GM12878 (cell line): ENCODE measurements at regions not wholly inside any gene's neighbourhood (a gene's known extent, or its start where the extent isn't known, plus 50 kb on each side); places are given as distances from the start of the nearest gene placed in this dataset.

Source experiments
- ATAC-seq: fragments of 200-7000 bp; cut with Tn5 transposase; 3 replicates; pipeline ENCODE4 v1.9.1; 2020; ENCODE audit warnings: mild to moderate bottlenecking, moderate library complexity
- BruUV-seq: library from RNA; stranded (reverse); fragments of 400-500 nt; replicated peaks from 2 replicates; lab custom pipeline; 2021; lab: Mats Ljungman, UMichigan
- CTCF ChIA-PET: fragments of 300-600 bp; sonication (Branson Sonifier 250); formaldehyde crosslinking; extraction: SDS; loops from one replicate; lab custom pipeline; 2021; ENCODE audit warnings: inconsistent platforms; lab: Yijun Ruan, JAX
- POLR2A ChIA-PET: fragments of 350-600 bp; formaldehyde crosslinking; extraction: SDS; loops from one replicate; lab custom pipeline; 2021; ENCODE audit warnings: inconsistent platforms; lab: Charles Lee
- RAD21 ChIA-PET: fragments of 300-600 bp; sonication (Branson Sonifier 250); formaldehyde crosslinking; loops from one replicate; lab custom pipeline; 2023; ENCODE audit warnings: antibody characterized with exemption; ENCODE audit not compliant: unreplicated experiment; lab: Charles Lee
- SMC1A ChIA-PET: fragments of 300-600 bp; sonication (Branson Sonifier 250); formaldehyde crosslinking; loops from one replicate; lab custom pipeline; 2023; ENCODE audit not compliant: unreplicated experiment, uncharacterized antibody; lab: Charles Lee
- DNase-seq: peaks from one replicate; pipeline ENCODE4 v3.0.0-alpha.2; 2011; ENCODE audit warnings: low read depth, low spot score
- FAIRE-seq: peaks from 3 replicates; lab custom pipeline; 2011; peaks lifted over from hg19 to GRCh38; lab: Jason Lieb, UNC
- H2AFZ ChIP-seq: 2 replicates; pipeline ENCODE4 v1.6.0; 2011; ENCODE audit warnings: low read depth, low read length, control low read depth; ENCODE audit not compliant: control insufficient read depth
- H3K27ac ChIP-seq: 2 replicates; pipeline ENCODE4 v1.5.1; 2011; ENCODE audit warnings: control low read depth; ENCODE audit not compliant: control insufficient read depth, insufficient read depth
- H3K27me3 ChIP-seq, 2 experiments: replicated peaks in 1 of 2; 2 replicates each; pipeline versions ENCODE4 v1.6.0 to v1.6.1; 2011; ENCODE audit warnings: low read length in 1 of 2; ENCODE audit not compliant: control insufficient read depth in 2 of 2, insufficient read depth in 2 of 2
- H3K36me3 ChIP-seq, 2 experiments: 2 replicates each; pipeline ENCODE4 v1.5.1; 2011; ENCODE audit warnings: low read length in 1 of 2; ENCODE audit not compliant: control insufficient read depth in 2 of 2, insufficient read depth in 2 of 2
- H3K4me1 ChIP-seq: 2 replicates; pipeline ENCODE4 v1.6.1; 2011; ENCODE audit warnings: mild to moderate bottlenecking, low read length, moderate library complexity, mixed read lengths; ENCODE audit not compliant: control insufficient read depth, insufficient read depth
- H3K4me2 ChIP-seq: 2 replicates; pipeline ENCODE4 v1.6.0; 2011; ENCODE audit warnings: control low read depth; ENCODE audit not compliant: control insufficient read depth, insufficient read depth
- H3K4me3 ChIP-seq: fragments of 200-600 bp; sonication (generic); 2 replicates; pipeline ENCODE4 v1.5.1; 2016
- H3K79me2 ChIP-seq: 2 replicates; pipeline ENCODE4 v1.6.0; 2011; ENCODE audit warnings: low read length; ENCODE audit not compliant: control insufficient read depth, insufficient read depth
- H3K9ac ChIP-seq: 2 replicates; pipeline ENCODE4 v1.8.0; 2011; ENCODE audit warnings: low read length, control low read depth, mixed read lengths; ENCODE audit not compliant: control insufficient read depth, insufficient read depth
- H3K9me3 ChIP-seq: replicated peaks from 3 replicates; pipeline ENCODE4 v1.5.1; 2011; ENCODE audit warnings: mild to moderate bottlenecking, low read length; ENCODE audit not compliant: control insufficient read depth, insufficient read depth
- H4K20me1 ChIP-seq: 2 replicates; pipeline ENCODE4 v1.6.0; 2011; ENCODE audit not compliant: control insufficient read depth, insufficient read depth
- BMI1 ChIP-seq: fragments of 450-650 bp; IDR thresholded peaks from 2 replicates; pipeline ENCODE4 v1.6.1; 2016; ENCODE audit warnings: mild to moderate bottlenecking, moderate library complexity, borderline replicate concordance
- MXI1 ChIP-seq: fragments of 150-350 bp; IDR thresholded peaks from 2 replicates; pipeline ENCODE4 v1.6.1; 2011; ENCODE audit warnings: low read depth, mild to moderate bottlenecking, inconsistent platforms, low read length, improper control_type of control experiment
- NFIC ChIP-seq: IDR thresholded peaks from 2 replicates; pipeline ENCODE4 v1.6.1; 2012; ENCODE audit warnings: low read depth, mild to moderate bottlenecking, inconsistent platforms, low read length, moderate library complexity
- RUNX3 ChIP-seq: IDR thresholded peaks from 2 replicates; pipeline ENCODE4 v1.6.1; 2012; ENCODE audit warnings: low read length, inconsistent platforms
- SP1 ChIP-seq: IDR thresholded peaks from one replicate; pipeline ENCODE4 v1.6.1; 2011; ENCODE audit warnings: low read depth, low read length
- WGBS: methylation state at CpG from one replicate; pipeline ENCODE4 v1.1.6; 2016; ENCODE audit warnings: low lambda C conversion rate; ENCODE audit not compliant: insufficient replicate concordance, insufficient coverage; ENCODE audit errors: missing lambda C conversion rate; 5-methylcytosine and 5-hydroxymethylcytosine counted together
- in situ Hi-C: fragments of 300-500 bp; cut with MboI; formaldehyde crosslinking; loops from 9 replicates; pipeline ENCODE4 v1.14.3; 2018; ENCODE audit warnings: mixed read lengths
- intact Hi-C: fragments of 100-400 bp; cut with micrococcal nuclease; formaldehyde crosslinking; loops from one replicate; pipeline ENCODE4 v1.14.2; 2022; ENCODE audit not compliant: unreplicated experiment
- TF ChIP-seq, protein P1 (sequence below): fragments of 450-650 bp; IDR thresholded peaks from 2 replicates; pipeline ENCODE4 v1.6.1; 2017; ENCODE audit warnings: mild to moderate bottlenecking, moderate library complexity

DNA sequence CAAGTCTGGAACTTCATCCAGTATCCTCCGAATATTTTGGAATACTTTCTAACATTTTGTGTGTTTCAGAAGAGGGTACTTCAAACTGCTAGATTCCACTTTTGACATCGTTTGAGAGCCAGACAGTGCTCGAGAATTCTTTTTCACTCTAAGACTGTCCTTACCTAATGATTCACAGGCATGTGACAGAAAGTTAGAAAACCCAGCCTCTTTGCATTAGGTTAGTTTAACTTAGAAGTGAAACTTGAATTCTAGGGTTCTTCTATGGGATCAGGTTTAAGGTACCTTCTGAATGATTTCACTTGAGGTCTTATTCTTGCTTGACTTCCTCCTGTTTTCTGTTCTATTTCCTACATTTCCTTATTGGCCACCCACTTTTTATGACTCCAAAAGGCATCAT lies 431.8 kb downstream of the SLC6A15 start:
- in situ Hi-C loops = no loop called here
- DNase-seq (no peak), ATAC-seq (no peak)
- H3K4me3 ChIP-seq = no peak overlapping the region
- H3K27ac ChIP-seq = no peak overlapping the region
- no peaks in the 10 kb centered on the region for H3K36me3 ChIP-seq
- no peaks in the 10 kb centered on the region for H3K27me3 ChIP-seq
- H3K9ac ChIP-seq = no peak overlapping the region
- H3K9me3 ChIP-seq = no peaks in the 10 kb centered on the region
- intact Hi-C loops = no loop called here
- TF ChIP-seq BMI1 = no peak
- TF ChIP-seq NFIC = no peak
- TF ChIP-seq, protein P1, sequence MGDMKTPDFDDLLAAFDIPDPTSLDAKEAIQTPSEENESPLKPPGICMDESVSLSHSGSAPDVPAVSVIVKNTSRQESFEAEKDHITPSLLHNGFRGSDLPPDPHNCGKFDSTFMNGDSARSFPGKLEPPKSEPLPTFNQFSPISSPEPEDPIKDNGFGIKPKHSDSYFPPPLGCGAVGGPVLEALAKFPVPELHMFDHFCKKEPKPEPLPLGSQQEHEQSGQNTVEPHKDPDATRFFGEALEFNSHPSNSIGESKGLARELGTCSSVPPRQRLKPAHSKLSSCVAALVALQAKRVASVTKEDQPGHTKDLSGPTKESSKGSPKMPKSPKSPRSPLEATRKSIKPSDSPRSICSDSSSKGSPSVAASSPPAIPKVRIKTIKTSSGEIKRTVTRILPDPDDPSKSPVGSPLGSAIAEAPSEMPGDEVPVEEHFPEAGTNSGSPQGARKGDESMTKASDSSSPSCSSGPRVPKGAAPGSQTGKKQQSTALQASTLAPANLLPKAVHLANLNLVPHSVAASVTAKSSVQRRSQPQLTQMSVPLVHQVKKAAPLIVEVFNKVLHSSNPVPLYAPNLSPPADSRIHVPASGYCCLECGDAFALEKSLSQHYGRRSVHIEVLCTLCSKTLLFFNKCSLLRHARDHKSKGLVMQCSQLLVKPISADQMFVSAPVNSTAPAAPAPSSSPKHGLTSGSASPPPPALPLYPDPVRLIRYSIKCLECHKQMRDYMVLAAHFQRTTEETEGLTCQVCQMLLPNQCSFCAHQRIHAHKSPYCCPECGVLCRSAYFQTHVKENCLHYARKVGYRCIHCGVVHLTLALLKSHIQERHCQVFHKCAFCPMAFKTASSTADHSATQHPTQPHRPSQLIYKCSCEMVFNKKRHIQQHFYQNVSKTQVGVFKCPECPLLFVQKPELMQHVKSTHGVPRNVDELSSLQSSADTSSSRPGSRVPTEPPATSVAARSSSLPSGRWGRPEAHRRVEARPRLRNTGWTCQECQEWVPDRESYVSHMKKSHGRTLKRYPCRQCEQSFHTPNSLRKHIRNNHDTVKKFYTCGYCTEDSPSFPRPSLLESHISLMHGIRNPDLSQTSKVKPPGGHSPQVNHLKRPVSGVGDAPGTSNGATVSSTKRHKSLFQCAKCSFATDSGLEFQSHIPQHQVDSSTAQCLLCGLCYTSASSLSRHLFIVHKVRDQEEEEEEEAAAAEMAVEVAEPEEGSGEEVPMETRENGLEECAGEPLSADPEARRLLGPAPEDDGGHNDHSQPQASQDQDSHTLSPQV = no peak
- no peak for TF ChIP-seq SP1
- TF ChIP-seq RUNX3 = no peak
- TF ChIP-seq MXI1 = no peak
- TF ChIP-seq, all 136 proteins: peak for 0
- no peak overlapping the region for H2AFZ ChIP-seq
- H3K4me1 ChIP-seq = no peaks in the 10 kb centered on the region
- WGBS = 12% methylated on average over 3 of the region's 3 CpGs
- no peaks in the 10 kb centered on the region for H4K20me1 ChIP-seq
- no peak for FAIRE-seq
- ChIA-PET CTCF (no interaction called here), POLR2A (no interaction called here), RAD21 (no interaction called here), SMC1A (no interaction called here)
- no peaks in the 10 kb centered on the region for H3K79me2 ChIP-seq
- no TSS peak for BruUV-seq
- no peak overlapping the region for H3K4me2 ChIP-seq
